CD4-positive, alpha-beta T cell (primary cell): ENCODE measurements at regions not wholly inside any gene's neighbourhood (a gene's known extent, or its start where the extent isn't known, plus 50 kb on each side); places are given as distances from the start of the nearest gene placed in this dataset.

Experiments used
- ATAC-seq: fragments of 200-7000 bp; cut with Tn5 transposase; one replicate; pipeline ENCODE4 v1.10.0; 2022; ENCODE audit warnings: mild to moderate bottlenecking; ENCODE audit not compliant: poor library complexity
- CTCF ChIA-PET: fragments of 350-600 bp; sonication (Branson Sonifier 250); formaldehyde crosslinking; loops from one replicate; lab custom pipeline; 2021; ENCODE audit warnings: antibody characterized with exemption, inconsistent platforms; lab: Charles Lee
- POLR2A ChIA-PET: fragments of 350-600 bp; sonication (Branson Sonifier 250); formaldehyde crosslinking; loops from one replicate; lab custom pipeline; 2021; ENCODE audit warnings: antibody characterized with exemption, inconsistent platforms; lab: Charles Lee
- DNase-seq, 14 experiments: peaks; one replicate each; pipeline ENCODE4 v3.0.0-alpha.2; 2013 to 2020; ENCODE audit warnings: mixed read lengths in 2 of 14
- H3K27ac ChIP-seq, 2 donors: one replicate each; pipeline versions ENCODE4 v1.5.1 to v1.7.0; 2013; ENCODE audit warnings: low read length in 2 of 2, low read depth in 1 of 2, mild to moderate bottlenecking in 1 of 2
- H3K27me3 ChIP-seq, 2 experiments: 1 replicate in 1 of 2; 2 replicates in 1 of 2; pipeline versions ENCODE4 v1.6.1 to v1.7.0; 2013; ENCODE audit warnings: low read length in 2 of 2, control low read depth in 1 of 2, mild to moderate bottlenecking in 1 of 2, moderate library complexity in 1 of 2; ENCODE audit not compliant: insufficient read depth in 2 of 2, control insufficient read depth in 1 of 2
- H3K36me3 ChIP-seq: one replicate; pipeline ENCODE4 v1.6.1; 2013; ENCODE audit warnings: low read length, control low read depth; ENCODE audit not compliant: insufficient read depth
- H3K4me1 ChIP-seq: one replicate; pipeline ENCODE4 v1.6.1; 2013; ENCODE audit warnings: low read length, control low read depth; ENCODE audit not compliant: insufficient read depth
- H3K4me3 ChIP-seq: one replicate; pipeline ENCODE4 v1.5.1; 2013; ENCODE audit warnings: mild to moderate bottlenecking, low read length, moderate library complexity
- H3K9me3 ChIP-seq, 2 experiments: 1 replicate in 1 of 2; 2 replicates in 1 of 2; pipeline versions ENCODE4 v1.6.1 to v1.7.0; 2013; ENCODE audit warnings: low read length in 2 of 2, mild to moderate bottlenecking in 2 of 2, control low read depth in 1 of 2, moderate library complexity in 1 of 2; ENCODE audit not compliant: control insufficient read depth in 1 of 2, insufficient read depth in 1 of 2
- H3K27ac Mint-ChIP-seq: one replicate; pipeline ENCODE4 v1.8.0; 2020; ENCODE audit warnings: mixed read lengths
- H3K27me3 Mint-ChIP-seq: one replicate; pipeline ENCODE4 v1.8.0; 2021; ENCODE audit warnings: mixed read lengths
- H3K36me3 Mint-ChIP-seq: one replicate; pipeline ENCODE4 v1.8.0; 2021; ENCODE audit warnings: low read depth, mixed read lengths
- H3K4me1 Mint-ChIP-seq: one replicate; pipeline ENCODE4 v1.8.0; 2021; ENCODE audit warnings: low read depth, mixed read lengths
- H3K4me3 Mint-ChIP-seq: one replicate; pipeline ENCODE4 v1.8.0; 2020; ENCODE audit warnings: mild to moderate bottlenecking, mixed read lengths
- H3K9me3 Mint-ChIP-seq: one replicate; pipeline ENCODE4 v1.8.0; 2020; ENCODE audit warnings: mixed read lengths
- CTCF ChIP-seq: fragments of 200-600 bp; IDR thresholded peaks from one replicate; pipeline ENCODE4 v1.8.0; 2022; ENCODE audit warnings: antibody characterized with exemption, mild to moderate bottlenecking
- intact Hi-C, 2 experiments: fragments of 100-400 bp; cut with DNase I in 1 of 2; cut with micrococcal nuclease in 1 of 2; formaldehyde crosslinking; loops; one replicate each; pipeline versions ENCODE4 v1.15.1 to v1.9.0; 2023 to 2025; cut with DNase I, micrococcal nuclease

- H3K27ac ChIP-seq: no peak overlapping the region
- peaks cover 6% of the 10 kb centered on the region for H3K4me1 ChIP-seq
- ChIA-PET CTCF (no interaction called here), POLR2A (no interaction called here)
- no peak overlapping the region for H3K4me3 ChIP-seq
- ATAC-seq (peak; percentile 77), DNase-seq (peak in 5 of 14 experiments; percentile 3 to 58 (median 24))
- peaks cover 0 to 7% of the 10 kb centered on the region in 2 experiments for H3K9me3 ChIP-seq
- H3K4me3 Mint-ChIP-seq: no peak overlapping the region
- no peaks in the 10 kb centered on the region for H3K36me3 ChIP-seq
- peaks cover 9% of the 10 kb centered on the region for H3K4me1 Mint-ChIP-seq
- no peaks in the 10 kb centered on the region for H3K9me3 Mint-ChIP-seq
- no peaks in the 10 kb centered on the region for H3K27me3 ChIP-seq
- no peak overlapping the region for H3K27ac Mint-ChIP-seq
- peaks cover 4% of the 10 kb centered on the region for H3K27me3 Mint-ChIP-seq
- no peaks in the 10 kb centered on the region for H3K36me3 Mint-ChIP-seq
- TF ChIP-seq CTCF: no peak
- intact Hi-C loops: no loop called here
These were observed 393.8 kb upstream of the PRKCQ start for GRCh38 chr10:6973899-6974298.

- H3K27me3 Mint-ChIP-seq: no peaks in the 10 kb centered on the region
- H3K4me3 Mint-ChIP-seq: no peak overlapping the region
- no peak for TF ChIP-seq CTCF
- no peak overlapping the region for H3K27ac Mint-ChIP-seq
- DNase-seq: no peak
- Histone ChIP-seq H3K27me3 (no peaks in the 10 kb centered on the region), H3K27ac (no peak overlapping the region), H3K36me3 (no peaks in the 10 kb centered on the region), H3K4me3 (no peak overlapping the region), H3K4me1 (peaks cover 6% of the 10 kb centered on the region), H3K9me3 (peaks cover 0 to 7% of the 10 kb centered on the region in 2 experiments)
- ChIA-PET POLR2A (no interaction called here), CTCF (no interaction called here)
- H3K36me3 Mint-ChIP-seq: no peaks in the 10 kb centered on the region
- H3K9me3 Mint-ChIP-seq: no peaks in the 10 kb centered on the region
- intact Hi-C loops: no loop called here
- H3K4me1 Mint-ChIP-seq: peaks cover 9% of the 10 kb centered on the region
- no peak for ATAC-seq
These were observed 392.1 kb upstream of the PRKCQ start for GRCh38 chr10:6972226-6972625.

GRCh38 chr10:6969659-6970058 lies 389.6 kb upstream of the PRKCQ start:
- no peak for TF ChIP-seq CTCF
- ATAC-seq (no peak), DNase-seq (no peak)
- H3K27ac Mint-ChIP-seq: no peak overlapping the region
- POLR2A ChIA-PET: no interaction called here
- Histone ChIP-seq H3K27ac (no peak overlapping the region), H3K4me3 (no peak overlapping the region), H3K9me3 (no peaks in the 10 kb centered on the region), H3K36me3 (no peaks in the 10 kb centered on the region), H3K27me3 (peaks cover 0 to 11% of the 10 kb centered on the region in 2 experiments), H3K4me1 (peaks cover 6% of the 10 kb centered on the region)
- CTCF ChIA-PET: no interaction called here
- no peak overlapping the region for H3K4me3 Mint-ChIP-seq
- H3K4me1 Mint-ChIP-seq: peaks cover 9% of the 10 kb centered on the region
- H3K9me3 Mint-ChIP-seq: no peaks in the 10 kb centered on the region
- H3K36me3 Mint-ChIP-seq: no peaks in the 10 kb centered on the region
- H3K27me3 Mint-ChIP-seq: peaks cover 7% of the 10 kb centered on the region
- intact Hi-C loops: no loop called here
